HG02943 (cell line): ENCODE measurements at regions not wholly inside any gene's neighbourhood (a gene's known extent, or its start where the extent isn't known, plus 50 kb on each side); places are given as distances from the start of the nearest gene placed in this dataset.

ENCODE experiments used
- ATAC-seq: cut with Tn5 transposase; IDR thresholded peaks from one replicate; pipeline ENCODE4 v1.9.1; 2021; ENCODE audit warnings: mild to moderate bottlenecking, low read depth, moderate library complexity; ENCODE audit not compliant: unreplicated experiment

- ATAC-seq = no peak
Observed at GRCh38 chr2:19731515-19731914, 170.3 kb downstream of the TTC32 start.

- no peak for ATAC-seq
Observed at GRCh38 chr2:19731037-19731436, 170.7 kb downstream of the TTC32 start.

- no peak for ATAC-seq
Observed at GRCh38 chr2:19728125-19728524, 173.7 kb downstream of the TTC32 start.

- ATAC-seq = no peak
Observed at GRCh38 chr2:19725392-19725791, 176.4 kb downstream of the TTC32 start.

DNA sequence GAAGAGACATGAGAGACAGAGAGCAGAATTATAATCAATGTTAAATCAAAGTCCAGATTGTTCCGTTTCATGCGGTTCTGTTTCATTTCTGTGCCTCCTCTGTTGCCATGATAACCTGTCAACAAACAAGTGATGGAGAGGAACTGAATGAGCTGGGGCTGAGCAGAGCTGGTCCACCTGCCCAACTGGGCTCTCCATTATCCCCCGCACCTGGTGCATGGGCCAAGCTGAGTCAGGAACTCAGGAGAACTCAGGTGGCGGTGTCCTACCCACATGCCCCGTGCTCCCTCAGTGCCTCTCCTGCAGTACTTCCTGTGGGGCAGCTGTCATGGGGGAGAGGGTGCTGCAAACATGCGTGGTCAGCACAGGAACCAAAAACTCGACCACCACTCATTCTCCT is 178.8 kb downstream of the TTC32 start:
- no peak for ATAC-seq

DNA sequence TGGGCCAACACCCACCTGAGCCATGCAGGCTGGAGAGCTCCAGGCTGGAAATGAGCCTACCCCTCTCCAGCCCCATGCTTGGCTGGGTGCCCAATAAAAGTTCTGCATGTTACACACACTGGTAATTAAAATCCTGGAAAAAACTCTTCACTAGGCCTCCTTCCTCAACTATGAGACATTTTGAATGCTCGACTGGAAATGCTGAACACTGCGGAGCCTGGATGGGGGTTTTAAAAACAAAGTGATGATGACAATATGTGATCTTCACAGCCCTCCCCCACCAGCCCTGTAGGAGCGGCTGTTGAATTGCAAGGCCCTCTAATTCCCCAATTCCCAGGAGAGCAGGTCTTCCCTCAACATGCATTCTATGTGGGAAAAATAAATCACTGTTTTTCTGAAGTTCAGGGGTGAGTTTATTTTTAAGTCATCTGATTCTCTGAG is 179.2 kb downstream of the TTC32 start:
- ATAC-seq = no peak

GRCh38 chr2:19720306-19720705 is 181.5 kb downstream of the TTC32 start:
- no peak for ATAC-seq

DNA sequence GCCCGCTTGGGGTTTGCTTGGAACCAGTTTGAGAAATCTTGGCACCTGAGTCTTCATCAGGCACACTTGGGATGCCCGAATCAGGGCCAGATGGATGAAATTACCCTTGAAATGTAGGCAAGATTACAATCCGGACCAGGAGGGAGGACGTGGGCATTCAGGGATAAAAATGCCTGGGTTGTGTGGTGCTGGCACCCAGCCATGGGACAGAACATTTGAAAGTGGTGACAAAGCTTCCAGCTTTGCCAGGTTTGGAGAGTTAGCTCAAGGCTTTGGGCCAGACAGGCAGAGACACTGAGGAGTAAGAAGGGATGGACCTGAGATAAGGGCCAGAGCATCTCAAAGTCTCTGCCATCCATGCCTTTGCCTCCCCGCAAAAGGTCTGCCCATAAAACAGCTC is 182.2 kb downstream of the TTC32 start:
- ATAC-seq = no peak

GRCh38 chr2:19717446-19717845 is 184.3 kb downstream of the TTC32 start:
- ATAC-seq = no peak

GRCh38 chr2:19714926-19715325 is 186.9 kb downstream of the TTC32 start:
- ATAC-seq = no peak

- ATAC-seq = no peak
Observed at GRCh38 chr2:19712850-19713249, 188.9 kb downstream of the TTC32 start.

GRCh38 chr2:19711470-19712372 is 190.1 kb downstream of the TTC32 start:
- ATAC-seq = no peak

DNA sequence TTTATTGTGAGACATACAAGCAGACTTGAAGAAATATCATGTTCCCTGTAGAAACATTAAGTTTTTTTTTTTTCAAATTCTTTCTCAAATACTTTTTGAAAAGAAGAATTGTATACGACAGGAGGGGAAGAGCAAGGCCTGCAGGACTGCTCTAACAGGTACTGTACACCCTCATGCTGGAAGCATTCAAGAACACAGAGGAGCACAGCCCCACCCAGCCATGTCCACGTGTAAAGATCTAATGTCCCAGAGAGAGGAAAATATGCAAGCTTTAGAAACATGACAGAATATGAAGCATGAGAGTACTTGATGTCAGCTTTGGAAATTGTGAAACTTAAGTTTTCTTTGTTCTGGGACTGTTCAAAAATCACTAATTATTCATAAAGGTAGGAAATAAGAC is 191.6 kb downstream of the TTC32 start:
- no peak for ATAC-seq

DNA sequence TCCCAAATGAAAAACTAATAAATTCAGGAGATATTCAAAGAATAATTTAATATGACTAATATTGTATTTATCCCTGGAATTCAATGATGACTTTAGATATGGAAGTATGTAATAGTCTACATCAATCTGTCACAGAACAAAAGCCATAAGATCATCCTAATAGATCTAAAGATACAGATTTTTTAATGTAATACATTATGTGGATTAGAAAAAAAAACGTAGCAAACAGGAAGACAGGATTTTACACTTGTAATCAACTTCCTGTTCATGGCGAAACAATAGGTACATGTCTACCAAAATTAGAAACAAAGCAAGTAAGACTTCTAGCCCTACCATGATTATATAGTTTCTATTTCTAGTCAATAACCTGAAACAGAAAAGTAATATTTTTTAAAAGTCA is 192.2 kb downstream of the TTC32 start:
- no peak for ATAC-seq

DNA sequence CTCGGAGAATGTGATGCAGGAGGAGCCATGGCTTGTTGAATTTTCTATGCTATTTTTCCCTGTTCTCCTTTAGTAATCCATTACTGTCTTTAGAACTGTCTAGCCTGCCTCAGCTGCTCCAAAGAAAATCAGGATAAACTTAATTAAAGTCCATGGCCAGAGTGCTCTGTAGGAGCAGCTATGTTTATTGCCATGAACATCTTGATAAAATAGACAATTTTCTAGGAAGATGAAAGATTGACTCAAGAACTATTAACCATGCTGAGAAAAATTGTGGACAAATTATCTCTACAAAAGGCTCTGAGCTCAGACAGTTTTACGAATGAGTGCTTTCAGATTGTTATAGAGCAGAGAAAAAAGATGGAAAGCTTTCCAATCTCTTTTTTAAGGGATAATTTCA is 193.0 kb downstream of the TTC32 start:
- no peak for ATAC-seq

- no peak for ATAC-seq
Observed at GRCh38 chr2:19706332-19706731, 195.5 kb downstream of the TTC32 start.

- no peak for ATAC-seq
Observed at GRCh38 chr2:19702267-19702666, 199.5 kb downstream of the TTC32 start.

- no peak for ATAC-seq
Observed at GRCh38 chr2:19700861-19701585, 200.8 kb downstream of the TTC32 start.

DNA sequence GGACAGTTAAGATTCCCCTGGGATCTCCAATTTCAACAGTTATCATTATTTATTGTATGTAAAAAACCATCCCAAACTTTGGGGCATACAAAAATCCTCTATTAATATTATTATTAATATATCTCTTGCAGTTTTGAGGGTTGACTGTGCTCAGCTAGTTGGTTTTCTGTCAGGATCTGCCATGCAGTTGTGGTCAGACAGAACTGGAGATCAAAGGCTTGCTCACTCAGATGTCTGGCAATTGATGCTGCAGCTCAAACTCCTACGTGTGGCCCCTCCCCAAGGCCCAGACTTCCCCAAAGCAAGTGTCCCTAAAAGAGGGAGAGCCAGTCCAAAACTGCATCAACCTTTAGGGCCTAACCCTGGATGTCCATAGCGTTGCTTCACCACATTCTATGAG is 204.7 kb downstream of the TTC32 start:
- ATAC-seq = no peak

DNA sequence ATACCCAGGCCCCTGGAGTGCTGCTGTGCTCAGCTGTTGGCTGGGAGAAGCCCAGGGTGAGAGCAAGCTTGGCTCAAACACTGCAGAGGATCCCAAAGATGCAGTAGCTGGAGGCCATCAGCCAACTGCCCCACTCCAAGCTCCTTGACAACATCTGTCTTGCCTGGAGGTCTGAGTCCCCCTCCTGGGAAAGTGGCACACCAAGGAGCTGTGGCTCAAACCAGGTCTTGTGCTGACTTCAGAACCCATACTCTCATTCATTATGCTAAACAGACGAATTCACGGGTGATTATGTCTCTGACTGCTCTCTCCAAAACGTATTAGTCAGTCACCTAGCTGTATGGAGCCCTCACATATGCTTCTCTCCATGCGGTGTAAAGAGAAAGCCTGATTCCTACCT is 206.1 kb downstream of the TTC32 start:
- no peak for ATAC-seq

- no peak for ATAC-seq
Observed at GRCh38 chr2:19691892-19692291, 209.9 kb downstream of the TTC32 start.

GRCh38 chr2:19690429-19690828 is 211.4 kb downstream of the TTC32 start:
- no peak for ATAC-seq
